ENCODE measurements at regions not wholly inside any gene's neighbourhood (a gene's known extent, or its start where the extent isn't known, plus 50 kb on each side); places are given as distances from the start of the nearest gene placed in this dataset.

DNA sequence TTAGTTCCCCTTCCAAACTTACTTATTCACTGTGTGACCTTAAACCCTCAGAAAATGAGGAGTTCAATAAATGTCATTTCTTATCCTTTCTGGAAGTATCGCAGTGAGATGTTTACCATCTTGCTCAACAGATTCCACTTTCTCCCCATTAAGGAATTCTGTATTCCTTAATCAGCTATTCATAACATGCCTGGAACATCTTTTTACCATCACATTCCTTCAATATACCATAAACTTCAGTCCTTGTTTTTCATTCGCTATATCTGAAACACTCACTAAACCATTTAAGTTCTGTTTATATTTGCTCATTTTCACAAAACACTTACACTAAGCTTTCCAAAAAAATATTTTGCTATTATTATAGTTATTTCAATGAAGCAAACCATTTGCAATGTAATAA is 1158.6 kb downstream of the CDH12 start:
- DNase-seq, result no peak

DNA sequence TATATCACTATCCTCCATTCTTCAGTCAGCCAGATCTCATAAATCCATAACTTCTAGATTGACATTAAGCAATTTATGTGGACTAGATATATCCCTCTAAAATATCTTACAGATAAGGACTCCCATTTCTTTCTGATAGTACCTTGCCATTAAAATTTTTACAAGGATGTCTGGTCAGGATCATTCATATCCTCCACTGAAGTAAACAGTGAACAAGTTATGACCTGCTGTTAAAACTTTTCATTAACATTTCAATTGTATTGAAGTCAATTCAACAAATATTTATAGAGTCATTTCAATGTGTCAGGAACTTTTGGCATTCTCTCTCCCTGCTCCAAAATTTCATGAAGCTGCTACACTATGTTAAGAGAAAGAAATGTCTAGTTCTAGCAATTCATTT is 1159.6 kb downstream of the CDH12 start:
- no peak for DNase-seq

DNA sequence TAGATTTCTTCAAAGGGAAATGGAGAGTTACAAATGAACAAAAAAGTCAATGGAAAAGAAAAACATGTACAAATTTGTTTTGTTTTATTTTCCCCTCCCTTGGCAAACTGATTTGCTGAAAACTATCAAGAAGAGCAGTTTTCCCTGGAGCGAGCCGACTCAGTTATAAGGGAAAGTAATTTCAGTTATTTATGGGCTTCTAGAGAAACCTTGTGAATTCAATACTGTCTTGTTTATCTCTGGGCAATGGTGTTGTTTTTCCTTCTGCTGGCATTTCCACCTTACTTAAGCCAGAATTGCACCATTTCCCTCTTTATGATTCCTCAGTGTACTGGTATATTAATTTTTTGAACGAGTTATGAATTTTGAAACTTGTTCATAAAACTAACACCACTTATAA is 1163.6 kb downstream of the CDH12 start:
- no peak for DNase-seq

DNA sequence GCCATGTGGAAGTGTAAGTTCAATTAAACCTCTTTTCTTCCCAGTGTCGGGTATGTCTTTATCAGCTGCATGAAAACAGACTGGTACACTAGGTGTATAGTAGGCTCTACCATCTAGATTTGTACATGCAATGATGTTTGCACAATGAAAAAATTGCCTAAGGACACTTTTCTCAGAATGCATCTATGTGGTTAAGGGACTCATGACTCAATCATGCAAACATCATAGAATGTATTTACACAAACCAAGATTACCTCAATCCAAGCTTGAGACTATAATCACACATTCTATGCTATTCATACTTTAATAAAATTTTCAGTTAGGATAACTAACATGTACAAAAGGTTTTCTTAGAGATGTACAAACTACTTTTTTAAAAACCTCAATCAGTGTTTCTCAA is 1164.5 kb downstream of the CDH12 start:
- DNase-seq, result no peak

DNA sequence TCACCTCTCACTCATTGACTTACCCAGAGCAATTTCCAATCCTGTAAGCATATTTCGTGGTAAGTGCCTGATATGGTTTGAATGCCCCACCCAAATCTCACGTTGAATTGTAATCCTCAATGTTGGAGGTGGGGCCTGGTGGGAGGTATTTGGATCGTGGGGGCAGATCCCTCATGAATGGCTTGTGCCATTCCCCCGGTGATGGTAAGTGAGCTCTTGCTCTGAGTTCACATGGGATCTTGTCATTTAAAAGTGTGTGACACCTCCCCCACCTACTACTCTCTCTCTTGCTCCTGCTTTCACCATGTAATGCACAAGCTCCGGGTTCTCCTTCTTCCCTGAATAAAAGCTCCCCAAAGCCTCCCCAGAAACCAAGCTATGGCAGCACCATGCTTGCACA is 1165.5 kb downstream of the CDH12 start:
- DNase-seq, result no peak

DNA sequence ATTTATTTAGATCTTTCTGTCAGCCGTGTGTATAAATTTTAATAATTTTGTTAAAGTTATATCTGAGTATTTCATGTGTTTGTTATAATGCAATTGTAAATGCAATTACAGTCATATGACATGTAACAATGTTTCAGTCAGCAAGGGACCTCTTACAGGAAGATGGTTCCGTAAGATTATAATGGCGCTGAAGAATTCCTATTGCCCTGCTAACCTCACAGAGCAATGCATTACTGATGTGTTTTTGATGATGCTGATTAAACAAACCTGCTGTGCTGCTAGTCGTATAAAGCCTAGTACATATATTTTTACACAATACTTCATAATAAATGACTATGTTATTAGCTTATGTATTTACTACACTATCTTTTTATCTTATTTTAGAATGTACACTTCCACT is 1166.4 kb downstream of the CDH12 start:
- no peak for DNase-seq

DNA sequence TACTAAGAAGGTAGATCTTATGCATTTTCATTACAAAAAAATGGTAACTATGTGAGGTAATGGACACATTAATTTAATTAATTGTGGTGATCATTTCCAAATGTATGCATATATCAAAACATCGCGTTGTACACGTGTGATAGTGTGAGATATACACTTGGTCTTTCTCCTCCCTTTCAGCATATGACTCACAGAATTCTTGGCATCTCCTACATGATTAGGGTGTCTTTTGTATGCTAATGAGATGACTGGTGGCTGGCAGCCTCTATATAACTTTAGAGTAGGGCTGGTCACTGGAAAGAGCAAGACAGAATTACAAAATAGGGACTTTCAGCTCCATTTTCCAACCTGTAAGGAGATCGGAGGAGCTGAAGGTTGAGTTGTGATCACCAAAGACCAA is 1167.6 kb downstream of the CDH12 start:
- DNase-seq, result no peak

DNA sequence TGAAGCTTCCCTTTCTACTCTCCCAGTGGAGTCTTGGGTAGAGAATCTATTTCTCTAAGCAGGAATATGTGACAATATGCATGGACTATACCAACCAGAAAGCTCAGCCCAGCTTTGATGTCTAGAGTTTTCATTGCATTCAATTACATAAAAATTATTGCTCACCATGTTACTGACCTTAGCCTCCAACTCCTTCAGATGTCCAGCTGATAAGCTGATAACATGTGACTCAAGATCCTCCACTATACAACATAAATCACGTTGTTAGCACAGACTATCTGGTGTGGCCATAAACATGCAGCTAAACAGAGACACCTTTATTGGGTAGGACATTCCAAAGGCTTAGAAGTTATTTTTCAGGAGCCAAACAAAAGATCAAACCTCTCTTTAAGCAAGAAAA is 1168.2 kb downstream of the CDH12 start:
- DNase-seq, result no peak

DNA sequence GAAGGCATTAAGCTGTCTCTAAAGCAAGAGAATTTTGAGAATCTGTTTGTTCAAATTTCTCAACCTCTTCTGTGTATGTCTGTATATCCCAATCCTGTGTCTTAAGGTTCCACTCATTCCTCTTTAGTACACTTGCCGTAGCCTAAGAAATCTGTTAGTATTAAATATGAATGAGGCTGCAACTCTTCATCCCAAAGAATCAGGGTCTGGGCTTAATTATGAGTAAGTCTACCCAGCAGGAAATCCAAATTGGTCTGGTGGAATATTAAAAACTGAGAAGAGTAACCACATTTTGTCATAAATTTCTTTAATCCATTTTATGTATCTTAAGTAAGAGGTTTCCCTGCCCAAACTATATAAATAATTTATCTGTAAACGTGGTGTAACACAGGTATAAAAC is 1171.2 kb downstream of the CDH12 start:
- DNase-seq, result no peak

DNA sequence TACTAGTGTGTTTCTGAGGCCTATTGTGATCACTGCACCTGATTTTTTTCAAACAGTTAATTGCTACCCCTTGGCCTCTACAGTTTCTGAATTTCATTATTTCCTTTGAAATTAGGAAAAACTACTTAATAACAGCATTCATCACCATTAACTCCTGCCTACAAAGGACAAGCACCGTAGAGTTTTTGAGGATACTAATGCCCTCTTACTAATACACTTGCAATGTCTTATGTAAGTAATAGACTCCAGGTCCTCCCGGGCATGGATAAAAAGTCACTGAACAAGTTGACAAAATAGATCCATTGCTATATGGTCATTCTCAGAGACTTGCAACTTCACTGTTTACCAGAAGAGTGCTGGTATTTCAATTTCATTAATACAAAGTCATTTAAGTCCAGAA is 1172.5 kb downstream of the CDH12 start:
- no peak for DNase-seq

DNA sequence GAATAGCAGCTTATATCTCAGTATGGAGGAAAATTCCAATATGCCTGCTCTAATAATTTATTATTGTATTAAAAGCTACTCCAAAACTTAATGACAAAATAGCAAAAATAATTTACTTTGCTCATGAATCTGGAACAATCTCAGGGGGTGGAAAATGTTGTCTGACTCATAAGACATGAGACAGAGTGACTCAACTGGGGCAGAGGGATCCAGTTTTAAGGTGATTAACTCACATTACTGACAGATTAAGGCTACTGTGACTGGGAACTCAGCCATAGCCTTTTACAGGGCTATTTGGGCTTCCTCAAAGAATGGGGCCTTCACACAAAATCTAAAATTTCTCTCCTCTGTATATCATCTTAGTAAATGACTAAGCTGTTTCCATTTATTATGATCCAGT is 1172.9 kb downstream of the CDH12 start:
- no peak for DNase-seq

DNA sequence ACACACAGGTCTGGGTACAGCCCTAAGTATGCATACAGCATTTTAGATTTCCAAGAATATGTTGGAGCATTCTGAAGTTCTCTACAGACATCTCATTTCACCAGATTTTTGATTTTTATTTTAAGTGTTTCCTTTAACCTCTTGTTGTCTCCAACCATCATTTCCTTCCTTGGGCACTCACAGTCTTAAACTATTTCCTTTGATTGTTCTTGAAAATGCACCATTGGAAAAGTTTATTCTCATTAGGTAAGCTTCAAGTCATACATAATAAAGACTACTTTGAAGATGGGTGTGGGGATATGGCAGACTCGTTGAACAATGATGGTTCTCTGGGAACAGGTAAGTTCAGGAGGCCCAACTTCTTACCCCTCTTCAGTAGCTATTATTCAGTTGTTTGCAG is 1174.6 kb downstream of the CDH12 start:
- no peak for DNase-seq

DNA sequence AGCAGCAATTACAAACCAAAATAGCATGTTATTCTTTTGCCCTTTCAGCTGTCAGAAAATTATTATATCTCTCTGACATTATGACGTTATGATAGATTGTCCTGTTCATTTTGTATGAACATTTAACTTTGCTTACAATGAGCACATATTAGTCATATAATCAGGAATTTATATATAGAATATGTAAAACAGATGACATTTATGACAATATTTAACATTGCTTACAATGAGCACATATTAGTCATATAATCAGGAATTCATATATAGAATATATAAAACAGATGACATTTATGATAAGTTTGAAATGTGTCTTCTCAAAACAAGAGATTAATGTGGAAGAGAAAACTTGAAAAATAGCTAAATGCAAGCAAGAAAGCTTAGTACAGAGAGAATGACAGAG is 1180.2 kb downstream of the CDH12 start:
- no peak for DNase-seq

DNA sequence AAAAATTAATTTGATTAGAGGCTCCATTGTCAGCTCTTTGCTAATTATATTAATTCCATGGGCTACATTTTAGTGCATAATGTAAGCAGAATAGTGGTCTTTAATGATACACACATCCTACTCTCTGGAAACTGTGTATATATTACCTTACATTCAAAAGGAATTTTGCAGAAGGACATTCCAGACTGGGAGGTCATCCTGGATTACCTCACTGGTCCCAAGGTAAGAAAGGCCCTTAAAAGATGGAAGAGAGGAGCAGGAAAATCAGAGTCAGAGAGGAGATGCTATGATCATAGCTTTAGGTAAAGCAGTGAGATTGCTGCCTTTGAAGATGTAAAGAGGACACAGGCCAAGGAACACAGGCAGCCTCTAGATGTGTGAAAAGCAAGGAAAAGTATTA is 1180.8 kb downstream of the CDH12 start:
- DNase-seq, result no peak

DNA sequence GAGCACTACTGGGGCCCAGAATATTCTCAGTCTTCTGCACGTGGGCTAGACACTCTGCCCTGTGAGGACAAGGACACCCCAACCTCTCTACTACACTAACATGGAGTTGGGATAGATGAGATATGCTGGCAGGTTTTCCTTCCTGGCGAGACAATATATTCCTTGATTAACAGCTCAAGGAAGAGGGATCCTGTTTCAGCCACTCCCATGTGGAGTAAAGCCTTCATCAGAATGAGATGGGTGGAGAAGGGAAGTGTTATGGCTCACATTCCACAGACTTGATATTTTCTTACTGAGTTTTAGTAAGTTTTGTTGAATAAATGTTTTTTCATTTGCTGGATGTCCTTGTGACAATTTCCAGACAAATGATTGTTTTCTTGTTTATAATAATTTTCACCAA is 1187.6 kb downstream of the CDH12 start:
- DNase-seq, result no peak

DNA sequence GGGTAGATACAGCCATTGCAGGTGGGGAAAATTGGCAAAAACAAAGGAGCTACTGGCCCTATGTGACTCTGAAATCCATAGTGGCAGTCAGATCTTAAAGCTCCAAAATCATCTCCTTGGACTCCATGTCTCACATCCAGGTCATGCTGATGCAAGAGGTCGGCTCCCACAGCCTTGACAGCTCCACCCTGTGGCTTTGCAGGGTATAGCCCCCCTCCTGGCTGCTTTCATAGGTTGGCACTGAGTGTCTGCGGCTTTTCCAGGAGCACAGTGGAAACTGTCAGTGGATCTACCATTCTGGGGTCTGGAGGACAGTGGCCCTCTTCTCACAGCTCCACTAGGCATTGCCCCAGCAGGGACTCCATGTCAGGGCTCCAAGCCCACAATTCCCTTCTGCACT is 1190.1 kb downstream of the CDH12 start:
- no peak for DNase-seq

DNA sequence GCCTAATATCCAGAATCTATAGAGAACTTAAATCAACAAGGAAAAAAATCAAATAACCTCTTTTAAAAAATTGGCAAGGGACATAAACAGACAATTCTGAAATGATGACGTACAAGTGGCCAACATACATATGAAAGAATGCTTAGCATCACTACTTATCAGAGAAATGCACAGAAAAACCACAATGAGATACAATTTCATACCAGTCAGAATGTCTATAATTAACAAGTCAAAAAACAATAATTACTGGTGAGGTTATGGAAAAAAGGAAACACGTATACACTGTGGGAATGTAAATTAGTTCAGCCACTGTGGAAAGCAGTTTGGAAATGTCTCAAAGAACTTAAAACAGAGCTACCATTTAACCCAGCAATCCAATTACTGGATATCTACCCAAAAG is 1192.0 kb downstream of the CDH12 start:
- DNase-seq, result no peak

DNA sequence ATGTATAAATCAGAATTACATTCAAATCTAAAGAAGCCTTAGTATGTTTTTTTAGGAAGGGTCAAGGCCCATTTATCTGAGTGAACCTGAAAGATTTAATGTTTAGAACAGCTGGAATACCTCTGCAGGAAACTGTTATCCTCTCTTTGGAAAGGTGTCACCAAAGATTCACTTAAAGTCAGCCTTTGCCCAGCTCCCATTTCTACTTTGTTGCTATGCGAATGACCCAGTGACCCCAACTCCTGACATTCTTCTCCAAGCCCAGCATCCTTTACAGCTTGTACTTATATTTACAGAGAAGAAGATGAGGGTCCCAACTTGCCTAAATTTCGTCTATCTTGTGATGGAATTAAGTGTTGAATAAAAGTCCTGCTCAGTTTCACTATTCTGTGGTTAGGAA is 1198.6 kb downstream of the CDH12 start:
- DNase-seq, result no peak

DNA sequence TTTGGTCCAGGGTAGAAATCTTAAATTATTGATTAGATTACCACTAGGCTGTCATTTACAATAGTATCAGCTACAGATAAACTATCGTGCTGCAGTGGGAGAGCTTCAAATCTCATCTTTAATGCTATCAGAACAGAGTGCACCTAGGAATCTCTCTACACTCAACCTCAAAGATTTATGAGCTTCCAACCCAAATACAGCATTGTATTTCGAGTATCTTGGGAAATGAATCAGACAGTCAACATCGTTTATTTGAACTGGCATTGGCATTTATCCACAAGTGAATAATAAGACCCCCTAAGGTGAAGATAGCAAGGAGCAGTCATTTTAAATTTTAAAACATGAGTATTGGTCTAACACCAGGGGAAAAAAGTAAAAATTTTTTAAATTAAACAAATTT is 1203.2 kb downstream of the CDH12 start:
- DNase-seq, result peak; percentile 28

DNA sequence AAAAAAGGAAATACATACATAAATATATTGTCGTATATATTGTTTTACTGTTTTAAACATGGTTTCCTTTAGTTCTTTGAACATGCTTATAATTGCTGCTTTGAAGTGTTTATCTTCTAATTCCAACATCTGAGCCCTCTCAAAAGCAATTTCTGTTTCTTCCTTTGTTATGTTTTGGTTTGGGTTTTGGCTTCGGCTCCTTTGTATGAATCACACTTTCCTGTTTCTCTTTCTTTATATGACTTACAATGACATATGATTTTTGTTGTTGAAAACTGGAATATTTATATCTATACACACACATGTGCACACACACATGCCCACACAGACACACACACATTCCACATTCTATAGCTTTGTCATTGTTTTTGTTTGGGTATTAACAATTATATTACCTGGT is 1206.7 kb downstream of the CDH12 start:
- no peak for DNase-seq

DNA sequence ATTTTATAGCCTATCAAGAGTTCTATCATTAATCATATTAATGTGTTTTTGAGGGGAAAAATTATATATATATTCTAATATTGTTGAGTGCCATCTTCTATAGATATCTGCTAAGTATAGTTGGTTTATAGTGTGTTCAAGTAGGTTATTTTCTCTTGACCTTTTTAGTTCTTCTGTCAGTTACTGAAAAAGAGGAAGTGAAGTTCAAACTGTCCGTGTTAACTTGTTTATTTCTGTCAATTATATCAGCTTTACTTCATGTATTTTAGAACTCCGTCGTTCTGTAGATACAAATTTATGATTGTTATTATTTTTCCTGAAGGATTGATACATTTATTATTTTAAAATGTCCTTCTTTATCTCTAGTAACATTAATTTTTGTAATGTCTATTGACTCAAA is 1209.1 kb downstream of the CDH12 start:
- no peak for DNase-seq

DNA sequence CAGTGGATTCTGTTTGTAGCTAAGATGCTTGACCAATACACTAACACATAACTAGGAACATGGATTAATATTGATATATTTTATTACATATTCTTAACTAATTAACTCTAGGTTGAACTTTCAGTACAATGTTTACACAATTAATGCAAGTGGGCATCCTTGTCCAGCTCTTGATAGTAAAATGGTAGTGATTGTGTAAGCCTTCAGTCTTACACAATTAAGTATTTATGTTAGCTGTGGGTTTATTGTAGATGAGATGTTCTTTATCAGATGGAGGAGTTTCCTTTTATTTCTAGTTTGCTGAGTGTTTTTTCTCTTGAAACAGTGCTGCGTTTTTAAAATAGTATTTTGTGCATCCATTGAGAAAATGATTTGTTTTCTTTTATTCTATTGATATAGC is 1210.8 kb downstream of the CDH12 start:
- DNase-seq, result no peak

DNA sequence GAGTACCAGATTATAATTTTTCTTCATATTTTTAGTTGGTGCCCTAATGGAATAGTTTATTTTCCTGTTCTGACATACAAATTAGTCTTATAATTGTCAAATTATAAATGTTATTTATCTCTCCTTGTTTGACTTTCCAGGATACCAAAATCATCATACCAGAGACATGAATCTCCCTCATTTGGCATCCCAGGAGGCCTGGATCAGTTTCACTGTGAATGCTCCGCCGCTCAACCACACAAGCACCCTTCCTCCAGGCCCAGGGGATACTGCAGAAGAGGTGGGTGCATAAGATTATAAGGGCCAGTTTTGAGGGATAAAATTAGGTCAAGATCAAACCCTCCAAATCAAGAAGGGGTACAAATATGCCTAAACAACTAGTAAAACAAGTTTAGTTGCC is 1229.3 kb downstream of the CDH12 start:
- DNase-seq, result no peak

DNA sequence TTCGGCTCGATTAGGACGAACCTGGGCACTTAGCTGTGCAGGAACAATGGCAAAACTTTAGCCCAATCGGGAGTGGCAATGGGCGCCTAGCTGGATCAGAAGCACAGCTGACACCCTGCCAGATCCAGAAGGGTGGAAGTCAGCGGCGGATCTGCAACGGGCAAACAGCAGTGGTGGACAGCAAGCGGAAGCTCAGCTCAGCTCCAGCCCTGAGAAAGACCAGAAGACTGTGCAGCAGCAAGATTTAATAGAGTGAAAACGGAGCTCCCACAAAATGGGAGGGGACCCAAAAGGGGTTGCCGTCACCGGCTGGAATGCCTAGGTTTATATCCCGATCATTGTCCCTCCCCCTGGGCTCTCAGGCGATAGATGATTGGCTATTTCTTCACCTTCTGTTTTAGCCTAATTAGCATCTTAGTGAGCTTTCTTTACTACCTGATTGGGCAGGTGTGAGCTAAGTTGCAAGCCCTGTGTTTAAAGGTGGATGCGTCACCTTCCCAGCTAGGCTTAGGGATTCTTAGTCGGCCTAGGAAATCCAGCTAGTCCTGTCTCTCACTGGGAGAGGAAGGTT is 1237.9 kb downstream of the CDH12 start:
- no peak for DNase-seq

DNA sequence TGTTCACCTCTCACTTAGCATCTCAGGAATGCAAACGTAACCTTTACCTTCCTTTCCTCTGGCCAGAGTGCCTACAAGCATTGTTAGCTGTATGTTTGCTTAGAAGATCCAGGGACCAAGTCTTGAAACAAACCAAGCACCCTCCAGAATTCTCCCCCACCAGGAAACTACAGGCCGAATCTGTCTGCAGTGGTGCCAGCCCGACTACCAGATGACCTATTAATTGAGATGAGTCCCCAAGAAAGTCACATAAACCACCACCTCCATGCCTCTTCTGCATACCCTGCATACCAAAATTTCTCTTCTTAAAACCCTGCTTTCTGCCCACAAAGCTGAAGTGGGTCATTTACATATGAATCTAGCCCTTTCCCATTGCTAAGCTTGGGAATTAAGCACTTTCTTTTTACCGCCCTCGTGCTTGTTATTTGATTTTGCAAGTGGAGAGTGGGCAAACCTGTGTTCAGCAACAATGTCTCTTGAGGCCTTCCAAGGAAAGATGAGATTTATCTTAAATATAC is 1239.1 kb downstream of the CDH12 start:
- DNase-seq, result no peak

DNA sequence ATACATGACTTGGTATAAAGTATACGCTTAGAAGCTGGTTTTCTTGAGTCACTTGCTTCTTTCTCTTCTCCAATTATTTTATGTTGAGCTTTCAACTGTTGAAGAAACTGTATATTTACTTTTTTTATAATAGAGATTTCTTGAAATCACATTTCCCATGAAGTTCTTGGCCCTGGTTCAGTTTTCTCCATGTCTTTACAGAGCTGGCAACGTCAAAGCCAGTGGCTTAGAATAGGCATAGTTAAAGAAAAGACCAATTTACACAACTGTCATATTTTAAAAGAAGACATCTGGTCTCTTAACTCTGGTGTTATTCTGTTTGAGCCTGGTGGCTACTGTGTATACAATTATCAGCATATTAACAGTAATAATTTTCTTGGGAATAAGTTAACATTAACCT is 1249.3 kb downstream of the CDH12 start:
- DNase-seq, result no peak
